KMS-11 (cell line): ENCODE measurements at regions not wholly inside any gene's neighbourhood (a gene's known extent, or its start where the extent isn't known, plus 50 kb on each side); places are given as distances from the start of the nearest gene placed in this dataset.

Experiments used
- H2AFZ ChIP-seq: fragments of 200-600 bp; sonication (generic); 2 replicates; pipeline ENCODE4 v1.6.1; 2016; ENCODE audit warnings: antibody characterized with exemption, mixed run types, low read depth
- H3K27ac ChIP-seq: fragments of 200-600 bp; sonication (generic); 2 replicates; pipeline ENCODE4 v1.6.1; 2016; ENCODE audit warnings: mild to moderate bottlenecking, mixed run types
- H3K27me3 ChIP-seq: fragments of 200-600 bp; sonication (generic); 2 replicates; pipeline ENCODE4 v1.6.1; 2017; ENCODE audit warnings: mild to moderate bottlenecking, low read depth, mixed run types, moderate library complexity; ENCODE audit not compliant: insufficient read depth
- H3K36me3 ChIP-seq: fragments of 200-600 bp; sonication (generic); 2 replicates; pipeline ENCODE4 v1.6.1; 2017; ENCODE audit warnings: mild to moderate bottlenecking, mixed run types; ENCODE audit not compliant: insufficient read depth
- H3K4me1 ChIP-seq: fragments of 200-600 bp; sonication (generic); 2 replicates; pipeline ENCODE4 v1.6.1; 2016; ENCODE audit warnings: mild to moderate bottlenecking, low read depth, mixed run types; ENCODE audit not compliant: poor library complexity, severe bottlenecking
- H3K4me2 ChIP-seq: fragments of 200-600 bp; sonication (generic); 2 replicates; pipeline ENCODE4 v1.7.0; 2016; ENCODE audit warnings: mild to moderate bottlenecking, mixed run types
- H3K4me3 ChIP-seq: fragments of 200-600 bp; sonication (generic); IDR thresholded peaks from 2 replicates; pipeline ENCODE4 v1.6.1; 2017; ENCODE audit warnings: low read depth, low read length, mixed read lengths; ENCODE audit not compliant: insufficient read depth
- H3K79me2 ChIP-seq: fragments of 200-600 bp; sonication (generic); 2 replicates; pipeline ENCODE4 v1.6.1; 2016; ENCODE audit warnings: low read depth, mixed run types; ENCODE audit not compliant: insufficient read depth
- H3K9ac ChIP-seq: fragments of 200-600 bp; sonication (generic); 2 replicates; pipeline ENCODE4 v1.6.1; 2016; ENCODE audit warnings: mild to moderate bottlenecking, mixed run types
- H4K20me1 ChIP-seq: fragments of 200-600 bp; sonication (generic); 2 replicates; pipeline ENCODE4 v1.6.1; 2016; ENCODE audit warnings: mild to moderate bottlenecking, mixed run types; ENCODE audit not compliant: insufficient read depth
- CTCF ChIP-seq: fragments of 200-600 bp; sonication (generic); conservative IDR thresholded peaks from 2 replicates; pipeline ENCODE4 v1.6.1; 2017; ENCODE audit warnings: low read depth, mild to moderate bottlenecking, antibody characterized with exemption, low read length, moderate library complexity, mixed read lengths

GRCh38 chr13:50310734-50311133, 295.5 kb downstream of the KCNRG start:
- Histone ChIP-seq H3K4me1 (no peaks in the 10 kb centered on the region), H2AFZ (no peak overlapping the region), H3K9ac (no peak overlapping the region), H3K27me3 (no peaks in the 10 kb centered on the region), H3K27ac (no peak overlapping the region), H4K20me1 (no peaks in the 10 kb centered on the region), H3K36me3 (no peaks in the 10 kb centered on the region), H3K79me2 (no peaks in the 10 kb centered on the region), H3K4me3 (no peak overlapping the region), H3K4me2 (no peak overlapping the region)
- no peak for TF ChIP-seq CTCF

GRCh38 chr13:50318887-50319286, 303.6 kb downstream of the KCNRG start:
- Histone ChIP-seq H4K20me1 (no peaks in the 10 kb centered on the region), H2AFZ (0 out of 2 replicates have a peak overlapping the region, but pooled peaks have one; percentile 14), H3K27me3 (no peaks in the 10 kb centered on the region), H3K4me1 (peaks cover 55% of the 10 kb centered on the region), H3K36me3 (no peaks in the 10 kb centered on the region), H3K4me3 (no peak overlapping the region), H3K9ac (no peak overlapping the region), H3K27ac (peak overlapping the region; percentile 85), H3K4me2 (peak overlapping the region; percentile 50), H3K79me2 (no peaks in the 10 kb centered on the region)
- no peak for TF ChIP-seq CTCF

- no peaks in the 10 kb centered on the region for H3K79me2 ChIP-seq
- H3K4me1 ChIP-seq: peaks cover 55% of the 10 kb centered on the region
- peak overlapping the region; percentile 31; the same call in 1 of the 2 replicates for H2AFZ ChIP-seq
- peak overlapping the region; percentile 85 for H3K27ac ChIP-seq
- no peaks in the 10 kb centered on the region for H3K27me3 ChIP-seq
- H4K20me1 ChIP-seq: no peaks in the 10 kb centered on the region
- H3K4me2 ChIP-seq: peak overlapping the region; percentile 50
- H3K4me3 ChIP-seq: no peak overlapping the region
- no peak for TF ChIP-seq CTCF
- no peaks in the 10 kb centered on the region for H3K36me3 ChIP-seq
- H3K9ac ChIP-seq: peak overlapping the region; percentile 26; the same call in 1 of the 2 replicates
Measured at GRCh38 chr13:50319635-50320255, 304.5 kb downstream of the KCNRG start.

- Histone ChIP-seq H3K27me3 (no peaks in the 10 kb centered on the region), H4K20me1 (no peaks in the 10 kb centered on the region), H3K9ac (no peak overlapping the region), H3K27ac (peak overlapping the region; percentile 85), H3K36me3 (no peaks in the 10 kb centered on the region), H2AFZ (peak overlapping the region; percentile 25; the same call in 1 of the 2 replicates), H3K4me1 (peaks cover 55% of the 10 kb centered on the region), H3K4me2 (peak overlapping the region; percentile 50), H3K79me2 (no peaks in the 10 kb centered on the region), H3K4me3 (no peak overlapping the region)
- TF ChIP-seq CTCF: no peak
Measured at GRCh38 chr13:50320271-50320862, 305.1 kb downstream of the KCNRG start.
